CD8-positive, alpha-beta memory T cell (primary cell): ENCODE measurements at regions not wholly inside any gene's neighbourhood (a gene's known extent, or its start where the extent isn't known, plus 50 kb on each side); places are given as distances from the start of the nearest gene placed in this dataset.

Source experiments
- CTCF ChIA-PET: fragments of 350-600 bp; sonication (Branson Sonifier 250); formaldehyde crosslinking; loops from one replicate; lab custom pipeline; 2021; ENCODE audit warnings: antibody characterized with exemption; lab: Charles Lee
- POLR2A ChIA-PET: fragments of 350-600 bp; sonication (Branson Sonifier 250); formaldehyde crosslinking; loops from one replicate; lab custom pipeline; 2021; ENCODE audit warnings: antibody characterized with exemption; lab: Charles Lee
- DNase-seq, 5 donors: peaks; one replicate each; pipeline versions ENCODE4 v3.0.0 to v3.0.0-alpha.2; 2020 to 2022; ENCODE audit warnings: mixed read lengths in 1 of 5
- H3K27ac ChIP-seq: one replicate; pipeline ENCODE4 v1.7.0; 2013; ENCODE audit warnings: low read depth, mild to moderate bottlenecking, low read length, moderate library complexity
- H3K27me3 ChIP-seq: 2 replicates; pipeline ENCODE4 v1.7.0; 2013; ENCODE audit warnings: low read length, mild to moderate bottlenecking; ENCODE audit not compliant: insufficient read depth, poor library complexity, severe bottlenecking
- H3K36me3 ChIP-seq: 2 replicates; pipeline ENCODE4 v1.7.0; 2013; ENCODE audit warnings: mild to moderate bottlenecking, low read length, moderate library complexity; ENCODE audit not compliant: insufficient read depth
- H3K4me1 ChIP-seq: 2 replicates; pipeline ENCODE4 v1.7.0; 2013; ENCODE audit warnings: mild to moderate bottlenecking, low read length, moderate library complexity; ENCODE audit not compliant: insufficient read depth
- H3K4me3 ChIP-seq: 2 replicates; pipeline ENCODE4 v1.7.0; 2013; ENCODE audit warnings: mild to moderate bottlenecking, low read length
- H3K9me3 ChIP-seq: 2 replicates; pipeline ENCODE4 v1.7.0; 2013; ENCODE audit warnings: mild to moderate bottlenecking, low read length
- H3K27ac Mint-ChIP-seq, 8 donors: one replicate each; pipeline ENCODE4 v1.8.0; 2020 to 2021; ENCODE audit warnings: mixed read lengths in 8 of 8, mild to moderate bottlenecking in 6 of 8, inconsistent platforms in 3 of 8, moderate library complexity in 3 of 8
- H3K27me3 Mint-ChIP-seq, 2 donors: one replicate each; pipeline ENCODE4 v1.8.0; 2020 to 2021; ENCODE audit warnings: mixed read lengths in 2 of 2, mild to moderate bottlenecking in 1 of 2, moderate library complexity in 1 of 2
- H3K36me3 Mint-ChIP-seq, 3 donors: one replicate each; pipeline ENCODE4 v1.8.0; 2020 to 2021; ENCODE audit warnings: mixed read lengths in 3 of 3, inconsistent platforms in 1 of 3, mild to moderate bottlenecking in 1 of 3
- H3K4me1 Mint-ChIP-seq, 3 donors: one replicate each; pipeline ENCODE4 v1.8.0; 2020 to 2021; ENCODE audit warnings: mixed read lengths in 3 of 3, inconsistent platforms in 1 of 3, mild to moderate bottlenecking in 1 of 3
- H3K4me3 Mint-ChIP-seq, 7 donors: one replicate each; pipeline ENCODE4 v1.8.0; 2020 to 2021; ENCODE audit warnings: mixed read lengths in 7 of 7, mild to moderate bottlenecking in 6 of 7, moderate library complexity in 4 of 7, inconsistent platforms in 2 of 7
- H3K9me3 Mint-ChIP-seq, 5 donors: one replicate each; pipeline ENCODE4 v1.8.0; 2020 to 2022; ENCODE audit warnings: mixed read lengths in 5 of 5, mild to moderate bottlenecking in 3 of 5, moderate library complexity in 2 of 5, inconsistent platforms in 1 of 5

DNA sequence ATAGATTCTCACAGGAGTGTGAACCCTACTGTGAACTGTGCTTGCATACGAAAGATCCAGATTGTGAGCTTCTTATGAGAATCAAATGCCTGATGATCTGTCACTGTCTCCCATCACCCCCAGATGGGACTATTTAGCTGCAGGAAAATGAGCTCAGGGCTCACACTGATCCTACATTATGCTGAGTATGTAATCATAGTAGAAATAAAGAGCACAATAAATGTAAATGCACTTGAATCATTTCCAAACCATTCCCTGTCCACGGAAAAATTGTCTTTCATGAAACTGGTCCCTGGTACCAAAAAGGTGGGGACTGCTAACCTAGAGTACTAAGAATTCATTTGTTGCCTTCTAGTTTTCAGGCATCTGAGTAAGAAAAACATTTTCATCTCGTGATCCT lies 1215.8 kb upstream of the TMEM132C start:
- no peak for DNase-seq
- ChIA-PET CTCF (no interaction called here), POLR2A (no interaction called here)
- H3K27ac Mint-ChIP-seq: no peak overlapping the region
- H3K36me3 ChIP-seq: no peaks in the 10 kb centered on the region
- H3K9me3 Mint-ChIP-seq: peaks cover 0 to 3% (median 0%) of the 10 kb centered on the region in 5 donors
- peaks cover 3 to 14% of the 10 kb centered on the region in 2 donors for H3K27me3 Mint-ChIP-seq
- H3K4me1 Mint-ChIP-seq: peaks cover 0 to 3% (median 0%) of the 10 kb centered on the region in 3 donors
- no peak overlapping the region for H3K27ac ChIP-seq
- no peak overlapping the region for H3K4me3 Mint-ChIP-seq
- H3K36me3 Mint-ChIP-seq: no peaks in the 10 kb centered on the region
- H3K4me1 ChIP-seq: no peaks in the 10 kb centered on the region
- H3K9me3 ChIP-seq: no peaks in the 10 kb centered on the region
- H3K4me3 ChIP-seq: no peak overlapping the region
- H3K27me3 ChIP-seq: no peaks in the 10 kb centered on the region

DNA sequence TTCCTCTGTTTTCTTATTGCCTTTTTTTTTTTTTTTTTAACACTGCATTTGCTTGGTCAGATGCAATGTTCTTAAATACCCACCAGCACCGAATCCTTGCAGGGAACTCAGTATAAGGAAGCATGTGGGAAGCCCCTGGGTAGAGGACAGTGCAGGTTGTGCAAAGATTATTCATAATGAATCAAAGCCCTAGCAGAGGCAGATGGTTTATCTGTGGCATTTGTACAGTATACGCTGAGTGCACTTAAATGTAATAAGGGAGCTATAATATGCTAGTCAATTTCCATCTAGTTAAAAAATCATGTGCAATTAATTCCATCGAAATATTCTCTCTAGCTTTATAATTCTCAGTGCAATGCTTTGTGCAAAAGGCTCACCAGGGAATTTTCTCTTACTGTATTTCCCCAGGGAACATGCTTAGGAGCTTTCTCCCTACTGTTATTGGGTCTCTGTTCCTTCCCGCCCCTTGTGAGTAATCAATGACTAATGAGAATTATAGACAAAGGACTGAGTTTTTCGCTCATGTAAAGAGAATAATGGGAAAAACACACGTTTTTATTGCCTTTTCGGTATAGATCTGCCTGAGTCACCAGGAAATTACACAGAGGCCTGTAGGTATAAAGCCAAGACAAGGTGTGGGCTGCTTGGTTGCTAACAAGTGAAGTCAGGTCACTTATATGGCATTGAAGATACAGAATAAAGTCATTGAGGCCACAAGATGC lies 1214.3 kb upstream of the TMEM132C start:
- no peak overlapping the region for H3K4me3 Mint-ChIP-seq
- H3K9me3 ChIP-seq: no peaks in the 10 kb centered on the region
- H3K9me3 Mint-ChIP-seq: peaks cover 0 to 3% (median 0%) of the 10 kb centered on the region in 5 donors
- H3K27me3 Mint-ChIP-seq: peaks cover 3 to 8% of the 10 kb centered on the region in 2 donors
- no peak for DNase-seq
- no peaks in the 10 kb centered on the region for H3K36me3 Mint-ChIP-seq
- CTCF ChIA-PET: no interaction called here
- no peaks in the 10 kb centered on the region for H3K4me1 Mint-ChIP-seq
- no peaks in the 10 kb centered on the region for H3K27me3 ChIP-seq
- POLR2A ChIA-PET: no interaction called here
- H3K36me3 ChIP-seq: no peaks in the 10 kb centered on the region
- no peak overlapping the region for H3K27ac Mint-ChIP-seq
- H3K27ac ChIP-seq: no peak overlapping the region
- no peak overlapping the region for H3K4me3 ChIP-seq
- no peaks in the 10 kb centered on the region for H3K4me1 ChIP-seq

DNA sequence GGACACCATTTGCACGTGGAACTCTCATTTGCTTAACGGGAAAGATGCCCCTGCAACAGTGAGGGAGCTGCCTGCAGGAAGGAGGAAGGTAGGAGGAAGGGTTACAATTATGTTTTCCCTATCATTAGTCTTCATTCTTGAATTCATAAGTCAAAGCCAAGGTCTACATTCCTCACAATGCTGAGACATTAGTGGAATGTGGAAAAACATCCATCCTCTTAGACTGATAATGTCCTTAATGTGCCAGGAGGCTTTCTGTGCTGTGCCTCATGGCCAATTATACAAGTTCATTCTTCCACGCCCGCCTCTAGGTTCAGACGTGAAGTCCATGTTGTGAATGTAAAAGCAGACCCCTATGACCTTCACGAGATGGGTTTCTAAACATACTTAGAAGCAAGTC lies 1212.4 kb upstream of the TMEM132C start:
- Histone ChIP-seq H3K27ac (no peak overlapping the region), H3K36me3 (no peaks in the 10 kb centered on the region), H3K9me3 (no peaks in the 10 kb centered on the region), H3K4me3 (no peak overlapping the region), H3K27me3 (no peaks in the 10 kb centered on the region), H3K4me1 (no peaks in the 10 kb centered on the region)
- no peaks in the 10 kb centered on the region for H3K36me3 Mint-ChIP-seq
- H3K9me3 Mint-ChIP-seq: no peaks in the 10 kb centered on the region
- no peak for DNase-seq
- H3K27ac Mint-ChIP-seq: no peak overlapping the region
- CTCF ChIA-PET: no interaction called here
- POLR2A ChIA-PET: no interaction called here
- no peaks in the 10 kb centered on the region for H3K4me1 Mint-ChIP-seq
- H3K27me3 Mint-ChIP-seq: peaks cover 0 to 11% of the 10 kb centered on the region in 2 donors
- H3K4me3 Mint-ChIP-seq: no peak overlapping the region

DNA sequence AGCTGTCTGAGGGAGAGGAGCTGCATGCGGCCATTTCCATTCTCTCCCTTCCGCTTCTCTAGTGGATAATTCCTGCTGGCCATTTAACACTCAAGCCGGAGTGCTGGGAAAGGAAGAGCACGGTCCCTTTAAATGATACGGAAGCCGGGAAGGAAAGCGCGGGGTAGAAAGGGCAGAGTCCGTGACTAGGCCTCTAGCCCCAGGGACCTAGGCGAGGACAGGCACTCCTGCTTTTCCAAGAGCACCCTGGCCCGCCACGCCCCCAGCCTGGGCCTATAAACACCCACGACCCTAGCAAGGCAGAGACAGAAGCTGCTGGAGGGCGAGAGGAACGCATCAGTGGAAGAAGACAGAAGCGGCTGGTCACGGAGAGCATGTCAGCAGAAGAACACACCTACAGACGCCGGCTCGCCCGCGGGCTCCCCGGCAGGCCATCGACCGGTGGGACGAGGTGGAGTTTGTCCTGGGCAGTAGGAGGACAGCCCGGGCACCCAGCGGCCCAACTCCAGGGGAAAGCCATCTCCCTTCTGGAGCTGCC lies 1206.6 kb upstream of the TMEM132C start:
- H3K4me3 ChIP-seq: no peak overlapping the region
- no peaks in the 10 kb centered on the region for H3K4me1 Mint-ChIP-seq
- peaks cover 6 to 8% of the 10 kb centered on the region in 2 donors for H3K27me3 Mint-ChIP-seq
- CTCF ChIA-PET: no interaction called here
- H3K9me3 Mint-ChIP-seq: no peaks in the 10 kb centered on the region
- POLR2A ChIA-PET: no interaction called here
- no peaks in the 10 kb centered on the region for H3K36me3 Mint-ChIP-seq
- H3K4me1 ChIP-seq: no peaks in the 10 kb centered on the region
- H3K9me3 ChIP-seq: no peaks in the 10 kb centered on the region
- H3K4me3 Mint-ChIP-seq: peak overlapping the region in 1 of 7 donors; percentile 20
- H3K27ac Mint-ChIP-seq: no peak overlapping the region
- no peaks in the 10 kb centered on the region for H3K27me3 ChIP-seq
- peak overlapping the region; percentile 57 for H3K27ac ChIP-seq
- no peaks in the 10 kb centered on the region for H3K36me3 ChIP-seq
- no peak for DNase-seq

DNA sequence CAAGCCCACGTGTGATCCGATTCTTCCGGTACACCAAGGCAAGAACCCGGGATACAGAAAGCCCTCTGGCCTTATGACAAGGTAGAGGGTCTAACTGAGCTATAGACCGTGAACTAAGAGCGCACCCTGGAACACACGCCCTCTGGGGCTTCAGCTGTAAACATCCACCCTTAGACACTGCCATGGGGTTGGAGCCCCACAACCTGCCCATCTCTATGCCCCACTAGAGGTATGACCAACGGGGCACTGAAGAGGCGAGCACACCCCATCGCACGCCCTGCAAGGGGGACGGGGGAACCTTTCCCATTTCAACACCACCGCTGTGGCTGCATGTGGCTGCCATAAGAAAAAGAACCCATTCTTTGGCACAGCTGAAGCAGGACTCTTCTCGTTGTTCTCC lies 1206.0 kb upstream of the TMEM132C start:
- H3K9me3 Mint-ChIP-seq: no peaks in the 10 kb centered on the region
- ChIA-PET CTCF (no interaction called here), POLR2A (no interaction called here)
- H3K27ac Mint-ChIP-seq: no peak overlapping the region
- H3K36me3 ChIP-seq: no peaks in the 10 kb centered on the region
- H3K36me3 Mint-ChIP-seq: no peaks in the 10 kb centered on the region
- H3K9me3 ChIP-seq: no peaks in the 10 kb centered on the region
- H3K27ac ChIP-seq: peak overlapping the region; percentile 57
- DNase-seq: no peak
- H3K27me3 ChIP-seq: no peaks in the 10 kb centered on the region
- no peaks in the 10 kb centered on the region for H3K4me1 Mint-ChIP-seq
- no peaks in the 10 kb centered on the region for H3K4me1 ChIP-seq
- H3K4me3 Mint-ChIP-seq: no peak overlapping the region
- peaks cover 6 to 8% of the 10 kb centered on the region in 2 donors for H3K27me3 Mint-ChIP-seq
- H3K4me3 ChIP-seq: no peak overlapping the region

DNA sequence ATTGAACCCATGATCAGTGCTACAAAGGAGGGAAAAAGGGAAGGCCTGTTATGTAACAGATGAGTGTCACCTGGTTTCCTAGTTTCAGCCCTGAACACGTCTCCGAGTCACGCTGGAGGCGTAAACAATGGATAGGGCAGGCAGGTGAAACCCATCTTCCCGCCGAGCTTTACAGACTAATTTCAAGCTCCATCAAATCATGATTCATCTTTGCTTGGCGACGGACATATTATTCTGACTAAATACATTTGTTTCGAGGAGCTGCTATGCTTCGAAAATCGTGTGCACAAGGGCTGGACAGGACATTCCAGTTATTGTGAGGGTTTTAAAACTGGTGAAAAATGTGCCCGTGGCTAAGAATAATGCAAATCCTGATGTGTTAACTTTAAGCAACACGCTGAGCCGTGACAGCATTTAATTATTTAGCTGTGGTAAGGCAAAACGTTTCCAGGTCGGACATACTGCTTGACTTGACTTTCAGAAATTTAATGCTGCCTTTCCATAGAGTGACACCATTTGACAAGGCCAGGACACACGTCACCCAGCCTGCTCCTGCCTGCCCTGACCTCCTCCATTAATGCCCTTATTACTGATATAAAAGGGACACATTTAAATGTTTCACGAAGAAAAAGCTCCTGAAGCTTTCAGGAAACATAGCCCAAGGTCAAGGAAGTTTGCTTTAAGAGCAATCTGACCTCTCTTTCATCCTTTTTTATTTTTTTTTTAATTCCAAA lies 1203.5 kb upstream of the TMEM132C start:
- ChIA-PET POLR2A (no interaction called here), CTCF (no interaction called here)
- H3K27ac Mint-ChIP-seq: no peak overlapping the region
- H3K27me3 ChIP-seq: no peaks in the 10 kb centered on the region
- H3K4me1 ChIP-seq: no peaks in the 10 kb centered on the region
- no peaks in the 10 kb centered on the region for H3K36me3 ChIP-seq
- no peaks in the 10 kb centered on the region for H3K4me1 Mint-ChIP-seq
- peak overlapping the region; percentile 7 for H3K27ac ChIP-seq
- no peaks in the 10 kb centered on the region for H3K9me3 Mint-ChIP-seq
- H3K4me3 ChIP-seq: no peak overlapping the region
- peaks cover 0 to 8% of the 10 kb centered on the region in 2 donors for H3K27me3 Mint-ChIP-seq
- no peak overlapping the region for H3K4me3 Mint-ChIP-seq
- no peaks in the 10 kb centered on the region for H3K9me3 ChIP-seq
- no peak for DNase-seq
- H3K36me3 Mint-ChIP-seq: no peaks in the 10 kb centered on the region

DNA sequence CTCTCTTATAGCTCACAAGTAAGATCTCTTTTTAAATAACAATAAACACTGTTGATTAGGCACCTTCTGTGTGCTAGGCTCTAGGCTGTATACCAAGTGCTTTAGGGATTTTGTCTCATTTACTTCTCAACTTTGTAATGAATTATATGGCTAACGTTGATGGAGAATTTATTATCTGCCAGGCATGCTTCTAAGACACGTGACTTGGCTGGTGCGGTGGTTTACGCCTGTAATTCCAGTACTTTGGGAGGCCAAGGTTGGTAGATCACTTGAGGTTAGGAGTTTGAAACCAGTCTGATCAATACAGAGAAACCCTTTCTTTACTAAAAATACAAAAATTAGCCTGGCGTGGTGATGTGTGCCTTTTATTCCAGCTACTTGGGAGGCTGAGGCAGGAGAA lies 1202.8 kb upstream of the TMEM132C start:
- POLR2A ChIA-PET: no interaction called here
- peak overlapping the region; percentile 7 for H3K27ac ChIP-seq
- H3K36me3 ChIP-seq: no peaks in the 10 kb centered on the region
- H3K4me3 ChIP-seq: no peak overlapping the region
- H3K36me3 Mint-ChIP-seq: no peaks in the 10 kb centered on the region
- no peak overlapping the region for H3K27ac Mint-ChIP-seq
- no peak overlapping the region for H3K4me3 Mint-ChIP-seq
- H3K27me3 Mint-ChIP-seq: peaks cover 0 to 8% of the 10 kb centered on the region in 2 donors
- H3K4me1 Mint-ChIP-seq: no peaks in the 10 kb centered on the region
- no peak for DNase-seq
- H3K9me3 ChIP-seq: no peaks in the 10 kb centered on the region
- H3K9me3 Mint-ChIP-seq: no peaks in the 10 kb centered on the region
- H3K4me1 ChIP-seq: no peaks in the 10 kb centered on the region
- CTCF ChIA-PET: no interaction called here
- no peaks in the 10 kb centered on the region for H3K27me3 ChIP-seq

DNA sequence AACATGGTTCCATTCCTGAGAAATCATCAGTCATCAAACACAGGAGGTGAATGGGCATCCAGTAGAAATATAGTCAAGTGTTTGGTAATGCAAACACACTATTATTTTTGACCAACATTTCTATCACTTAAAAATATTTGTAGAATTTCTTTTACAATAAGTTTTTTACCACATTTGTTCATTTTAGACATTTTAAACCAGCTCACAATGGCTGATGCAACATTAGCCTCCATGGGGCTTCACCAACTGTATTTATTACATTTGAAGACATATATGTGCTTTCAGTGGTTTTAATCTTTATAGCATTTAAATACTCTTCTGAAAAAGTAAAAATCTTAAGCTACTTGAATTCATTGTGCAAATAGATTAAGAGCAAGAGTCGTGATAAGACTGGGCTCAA lies 1201.4 kb upstream of the TMEM132C start:
- H3K27ac Mint-ChIP-seq: no peak overlapping the region
- H3K36me3 Mint-ChIP-seq: no peaks in the 10 kb centered on the region
- H3K27ac ChIP-seq: no peak overlapping the region
- H3K4me3 Mint-ChIP-seq: no peak overlapping the region
- no peaks in the 10 kb centered on the region for H3K27me3 ChIP-seq
- H3K27me3 Mint-ChIP-seq: peaks cover 0 to 7% of the 10 kb centered on the region in 2 donors
- H3K4me1 ChIP-seq: no peaks in the 10 kb centered on the region
- no peaks in the 10 kb centered on the region for H3K4me1 Mint-ChIP-seq
- no peaks in the 10 kb centered on the region for H3K9me3 ChIP-seq
- no peaks in the 10 kb centered on the region for H3K36me3 ChIP-seq
- no peak overlapping the region for H3K4me3 ChIP-seq
- DNase-seq: no peak
- ChIA-PET POLR2A (no interaction called here), CTCF (no interaction called here)
- no peaks in the 10 kb centered on the region for H3K9me3 Mint-ChIP-seq
